OCI-LY7 (cell line): ENCODE measurements at regions not wholly inside any gene's neighbourhood (a gene's known extent, or its start where the extent isn't known, plus 50 kb on each side); places are given as distances from the start of the nearest gene placed in this dataset.

Source experiments
- EZH2phosphoT487 ChIP-seq: fragments of 200-600 bp; sonication (generic); IDR thresholded peaks from 2 replicates; pipeline ENCODE4 v1.6.1; 2018; ENCODE audit warnings: low read depth, borderline replicate concordance, mild to moderate bottlenecking, mixed run types, antibody characterized with exemption, low read length, moderate library complexity, mixed read lengths
- TF ChIP-seq, protein P1 (sequence below): fragments of 200-600 bp; sonication (generic); conservative IDR thresholded peaks from 2 replicates; pipeline ENCODE4 v1.5.1; 2014; ENCODE audit warnings: mild to moderate bottlenecking, antibody characterized with exemption, low read length, moderate library complexity, mixed read lengths

DNA sequence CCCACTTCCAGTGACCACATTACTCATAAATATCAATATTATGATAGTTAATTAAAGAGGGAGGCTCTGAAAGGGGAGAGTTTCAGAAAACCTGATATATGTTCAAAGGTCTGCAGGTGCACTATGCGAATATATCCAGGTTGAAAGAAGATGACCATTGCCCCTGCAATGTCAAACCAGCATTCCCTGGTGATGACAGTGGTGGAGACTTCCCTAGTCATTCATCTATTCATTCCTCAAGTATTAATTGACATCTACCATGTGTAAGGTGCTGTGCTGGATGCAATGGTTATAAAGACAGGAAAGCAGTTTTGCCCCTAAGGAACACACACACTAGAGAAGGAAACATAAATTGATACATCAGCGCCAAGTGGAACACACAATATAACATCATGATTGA is 588.3 kb upstream of the KCNMB2 start:
- TF ChIP-seq, protein P1, sequence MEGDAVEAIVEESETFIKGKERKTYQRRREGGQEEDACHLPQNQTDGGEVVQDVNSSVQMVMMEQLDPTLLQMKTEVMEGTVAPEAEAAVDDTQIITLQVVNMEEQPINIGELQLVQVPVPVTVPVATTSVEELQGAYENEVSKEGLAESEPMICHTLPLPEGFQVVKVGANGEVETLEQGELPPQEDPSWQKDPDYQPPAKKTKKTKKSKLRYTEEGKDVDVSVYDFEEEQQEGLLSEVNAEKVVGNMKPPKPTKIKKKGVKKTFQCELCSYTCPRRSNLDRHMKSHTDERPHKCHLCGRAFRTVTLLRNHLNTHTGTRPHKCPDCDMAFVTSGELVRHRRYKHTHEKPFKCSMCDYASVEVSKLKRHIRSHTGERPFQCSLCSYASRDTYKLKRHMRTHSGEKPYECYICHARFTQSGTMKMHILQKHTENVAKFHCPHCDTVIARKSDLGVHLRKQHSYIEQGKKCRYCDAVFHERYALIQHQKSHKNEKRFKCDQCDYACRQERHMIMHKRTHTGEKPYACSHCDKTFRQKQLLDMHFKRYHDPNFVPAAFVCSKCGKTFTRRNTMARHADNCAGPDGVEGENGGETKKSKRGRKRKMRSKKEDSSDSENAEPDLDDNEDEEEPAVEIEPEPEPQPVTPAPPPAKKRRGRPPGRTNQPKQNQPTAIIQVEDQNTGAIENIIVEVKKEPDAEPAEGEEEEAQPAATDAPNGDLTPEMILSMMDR, result no peak
- TF ChIP-seq EZH2phosphoT487, result no peak
